ENCODE measurements at regions not wholly inside any gene's neighbourhood (a gene's known extent, or its start where the extent isn't known, plus 50 kb on each side); places are given as distances from the start of the nearest gene placed in this dataset.

GRCh38 chr19:28838909-28839308 lies 374.0 kb downstream of the UQCRFS1 start:
- H3K9ac ChIP-seq (ENCODE audit: low read depth in 1 of 3, low read length in 3 of 3), result no peak overlapping the region
- H3K4me3 ChIP-seq (ENCODE audit: low read length in 3 of 3), result no peak overlapping the region
- H3K27ac ChIP-seq (ENCODE audit: low read depth, low read length), result no peak overlapping the region
- H3K36me3 ChIP-seq (ENCODE audit: control insufficient read depth in 3 of 3, insufficient read depth in 3 of 3, low read length in 3 of 3), result no peaks in the 10 kb centered on the region
- peaks cover 3 to 12% (median 9%) of the 10 kb centered on the region in 3 donors for H3K27me3 ChIP-seq (ENCODE audit: control insufficient read depth in 3 of 3, insufficient read depth in 3 of 3, low read length in 3 of 3)
- H3K4me1 ChIP-seq (ENCODE audit: control insufficient read depth in 3 of 3, insufficient read depth in 3 of 3, low read length in 3 of 3), result no peaks in the 10 kb centered on the region
- no peaks in the 10 kb centered on the region for H3K9me3 ChIP-seq (ENCODE audit: control insufficient read depth in 3 of 3, low read length in 3 of 3)

GRCh38 chr19:28836421-28836820 lies 376.5 kb downstream of the UQCRFS1 start:
- no peaks in the 10 kb centered on the region for H3K36me3 ChIP-seq (ENCODE audit: control insufficient read depth in 3 of 3, insufficient read depth in 3 of 3, low read length in 3 of 3)
- H3K27ac ChIP-seq (ENCODE audit: low read depth, low read length), result no peak overlapping the region
- H3K4me1 ChIP-seq (ENCODE audit: control insufficient read depth in 3 of 3, insufficient read depth in 3 of 3, low read length in 3 of 3), result no peaks in the 10 kb centered on the region
- H3K9me3 ChIP-seq (ENCODE audit: control insufficient read depth in 3 of 3, low read length in 3 of 3), result no peaks in the 10 kb centered on the region
- H3K9ac ChIP-seq (ENCODE audit: low read depth in 1 of 3, low read length in 3 of 3), result no peak overlapping the region
- H3K27me3 ChIP-seq (ENCODE audit: control insufficient read depth in 3 of 3, insufficient read depth in 3 of 3, low read length in 3 of 3), result peaks cover 3 to 12% (median 9%) of the 10 kb centered on the region in 3 donors
- no peak overlapping the region for H3K4me3 ChIP-seq (ENCODE audit: low read length in 3 of 3)

- H3K9me3 ChIP-seq (ENCODE audit: control insufficient read depth in 3 of 3, low read length in 3 of 3), result no peaks in the 10 kb centered on the region
- no peaks in the 10 kb centered on the region for H3K4me1 ChIP-seq (ENCODE audit: control insufficient read depth in 3 of 3, insufficient read depth in 3 of 3, low read length in 3 of 3)
- H3K9ac ChIP-seq (ENCODE audit: low read depth in 1 of 3, low read length in 3 of 3), result no peak overlapping the region
- H3K27ac ChIP-seq (ENCODE audit: low read depth, low read length), result no peak overlapping the region
- peaks cover 3 to 9% (median 9%) of the 10 kb centered on the region in 3 donors for H3K27me3 ChIP-seq (ENCODE audit: control insufficient read depth in 3 of 3, insufficient read depth in 3 of 3, low read length in 3 of 3)
- no peak overlapping the region for H3K4me3 ChIP-seq (ENCODE audit: low read length in 3 of 3)
- H3K36me3 ChIP-seq (ENCODE audit: control insufficient read depth in 3 of 3, insufficient read depth in 3 of 3, low read length in 3 of 3), result no peaks in the 10 kb centered on the region
Observed at GRCh38 chr19:28834996-28835395, 378.0 kb downstream of the UQCRFS1 start.

GRCh38 chr19:28831462-28831861 lies 381.5 kb downstream of the UQCRFS1 start:
- Histone ChIP-seq H3K27me3 (ENCODE audit: control insufficient read depth in 3 of 3, insufficient read depth in 3 of 3, low read length in 3 of 3) (peaks cover 0 to 4% (median 3%) of the 10 kb centered on the region in 3 donors), H3K36me3 (ENCODE audit: control insufficient read depth in 3 of 3, insufficient read depth in 3 of 3, low read length in 3 of 3) (no peaks in the 10 kb centered on the region)

GRCh38 chr19:28829762-28830161 lies 383.2 kb downstream of the UQCRFS1 start:
- H3K4me3 ChIP-seq (ENCODE audit: low read length in 3 of 3), result no peak overlapping the region
- no peaks in the 10 kb centered on the region for H3K27me3 ChIP-seq (ENCODE audit: control insufficient read depth in 3 of 3, insufficient read depth in 3 of 3, low read length in 3 of 3)
- no peak overlapping the region for H3K9ac ChIP-seq (ENCODE audit: low read depth in 1 of 3, low read length in 3 of 3)
- H3K4me1 ChIP-seq (ENCODE audit: control insufficient read depth in 3 of 3, insufficient read depth in 3 of 3, low read length in 3 of 3), result no peaks in the 10 kb centered on the region
- no peak overlapping the region for H3K27ac ChIP-seq (ENCODE audit: low read depth, low read length)
- no peaks in the 10 kb centered on the region for H3K9me3 ChIP-seq (ENCODE audit: control insufficient read depth in 3 of 3, low read length in 3 of 3)
- no peaks in the 10 kb centered on the region for H3K36me3 ChIP-seq (ENCODE audit: control insufficient read depth in 3 of 3, insufficient read depth in 3 of 3, low read length in 3 of 3)

More at GRCh38 chr19:28831462-28831861, 381.5 kb downstream of the UQCRFS1 start:
- H3K4me1 ChIP-seq (ENCODE audit: control insufficient read depth in 3 of 3, insufficient read depth in 3 of 3, low read length in 3 of 3), result no peaks in the 10 kb centered on the region
- no peak overlapping the region for H3K4me3 ChIP-seq (ENCODE audit: low read length in 3 of 3)
- H3K9ac ChIP-seq (ENCODE audit: low read depth in 1 of 3, low read length in 3 of 3), result no peak overlapping the region
- no peak overlapping the region for H3K27ac ChIP-seq (ENCODE audit: low read depth, low read length)
- H3K9me3 ChIP-seq (ENCODE audit: control insufficient read depth in 3 of 3, low read length in 3 of 3), result no peaks in the 10 kb centered on the region

- H3K9ac ChIP-seq (ENCODE audit: low read depth in 1 of 3, low read length in 3 of 3), result no peak overlapping the region
- H3K4me3 ChIP-seq (ENCODE audit: low read length in 3 of 3), result no peak overlapping the region
- H3K9me3 ChIP-seq (ENCODE audit: control insufficient read depth in 3 of 3, low read length in 3 of 3), result peaks cover 0 to 2% (median 0%) of the 10 kb centered on the region in 3 donors
Observed at GRCh38 chr19:28829359-28829758, 383.6 kb downstream of the UQCRFS1 start.

GRCh38 chr19:28828276-28828870 lies 384.6 kb downstream of the UQCRFS1 start:
- H3K27me3 ChIP-seq (ENCODE audit: control insufficient read depth in 3 of 3, insufficient read depth in 3 of 3, low read length in 3 of 3), result no peaks in the 10 kb centered on the region
- no peak overlapping the region for H3K9ac ChIP-seq (ENCODE audit: low read depth in 1 of 3, low read length in 3 of 3)
- peaks cover 0 to 2% (median 0%) of the 10 kb centered on the region in 3 donors for H3K9me3 ChIP-seq (ENCODE audit: control insufficient read depth in 3 of 3, low read length in 3 of 3)
- no peak overlapping the region for H3K27ac ChIP-seq (ENCODE audit: low read depth, low read length)
- no peaks in the 10 kb centered on the region for H3K36me3 ChIP-seq (ENCODE audit: control insufficient read depth in 3 of 3, insufficient read depth in 3 of 3, low read length in 3 of 3)
- no peaks in the 10 kb centered on the region for H3K4me1 ChIP-seq (ENCODE audit: control insufficient read depth in 3 of 3, insufficient read depth in 3 of 3, low read length in 3 of 3)
- H3K4me3 ChIP-seq (ENCODE audit: low read length in 3 of 3), result no peak overlapping the region

More at GRCh38 chr19:28829359-28829758, 383.6 kb downstream of the UQCRFS1 start:
- Histone ChIP-seq H3K27ac (ENCODE audit: low read depth, low read length) (no peak overlapping the region), H3K36me3 (ENCODE audit: control insufficient read depth in 3 of 3, insufficient read depth in 3 of 3, low read length in 3 of 3) (no peaks in the 10 kb centered on the region), H3K4me1 (ENCODE audit: control insufficient read depth in 3 of 3, insufficient read depth in 3 of 3, low read length in 3 of 3) (no peaks in the 10 kb centered on the region), H3K27me3 (ENCODE audit: control insufficient read depth in 3 of 3, insufficient read depth in 3 of 3, low read length in 3 of 3) (no peaks in the 10 kb centered on the region)

GRCh38 chr19:28827382-28827781 lies 385.6 kb downstream of the UQCRFS1 start:
- H3K9me3 ChIP-seq (ENCODE audit: control insufficient read depth in 3 of 3, low read length in 3 of 3), result peaks cover 0 to 2% (median 0%) of the 10 kb centered on the region in 3 donors
- H3K9ac ChIP-seq (ENCODE audit: low read depth in 1 of 3, low read length in 3 of 3), result no peak overlapping the region
- no peaks in the 10 kb centered on the region for H3K36me3 ChIP-seq (ENCODE audit: control insufficient read depth in 3 of 3, insufficient read depth in 3 of 3, low read length in 3 of 3)
- H3K4me3 ChIP-seq (ENCODE audit: low read length in 3 of 3), result no peak overlapping the region
- no peak overlapping the region for H3K27ac ChIP-seq (ENCODE audit: low read depth, low read length)
- H3K27me3 ChIP-seq (ENCODE audit: control insufficient read depth in 3 of 3, insufficient read depth in 3 of 3, low read length in 3 of 3), result no peaks in the 10 kb centered on the region
- H3K4me1 ChIP-seq (ENCODE audit: control insufficient read depth in 3 of 3, insufficient read depth in 3 of 3, low read length in 3 of 3), result no peaks in the 10 kb centered on the region

GRCh38 chr19:28823338-28823961 lies 389.5 kb downstream of the UQCRFS1 start:
- H3K4me1 ChIP-seq (ENCODE audit: control insufficient read depth in 3 of 3, insufficient read depth in 3 of 3, low read length in 3 of 3), result no peaks in the 10 kb centered on the region
- H3K27ac ChIP-seq (ENCODE audit: low read depth, low read length), result no peak overlapping the region
- no peaks in the 10 kb centered on the region for H3K27me3 ChIP-seq (ENCODE audit: control insufficient read depth in 3 of 3, insufficient read depth in 3 of 3, low read length in 3 of 3)
- H3K9me3 ChIP-seq (ENCODE audit: control insufficient read depth in 3 of 3, low read length in 3 of 3), result peaks cover 0 to 2% (median 2%) of the 10 kb centered on the region in 3 donors
- H3K36me3 ChIP-seq (ENCODE audit: control insufficient read depth in 3 of 3, insufficient read depth in 3 of 3, low read length in 3 of 3), result no peaks in the 10 kb centered on the region
- H3K9ac ChIP-seq (ENCODE audit: low read depth in 1 of 3, low read length in 3 of 3), result no peak overlapping the region
- H3K4me3 ChIP-seq (ENCODE audit: low read length in 3 of 3), result no peak overlapping the region

GRCh38 chr19:28820289-28820688 lies 392.7 kb downstream of the UQCRFS1 start:
- no peaks in the 10 kb centered on the region for H3K36me3 ChIP-seq (ENCODE audit: control insufficient read depth in 3 of 3, insufficient read depth in 3 of 3, low read length in 3 of 3)
- H3K27me3 ChIP-seq (ENCODE audit: control insufficient read depth in 3 of 3, insufficient read depth in 3 of 3, low read length in 3 of 3), result no peaks in the 10 kb centered on the region
- no peak overlapping the region for H3K4me3 ChIP-seq (ENCODE audit: low read length in 3 of 3)
- H3K9ac ChIP-seq (ENCODE audit: low read depth in 1 of 3, low read length in 3 of 3), result no peak overlapping the region
- H3K9me3 ChIP-seq (ENCODE audit: control insufficient read depth in 3 of 3, low read length in 3 of 3), result peaks cover 0 to 2% (median 2%) of the 10 kb centered on the region in 3 donors
- H3K4me1 ChIP-seq (ENCODE audit: control insufficient read depth in 3 of 3, insufficient read depth in 3 of 3, low read length in 3 of 3), result no peaks in the 10 kb centered on the region
- no peak overlapping the region for H3K27ac ChIP-seq (ENCODE audit: low read depth, low read length)
